SHP77 (cell line): ENCODE measurements at regions not wholly inside any gene's neighbourhood (a gene's known extent, or its start where the extent isn't known, plus 50 kb on each side); places are given as distances from the start of the nearest gene placed in this dataset.
A peak's percentile ranks its signal among the peaks of the same experiment; 100 is the strongest.

Experiments used
- DNase-seq, 2 experiments: peaks; one replicate each; lab custom pipeline; 2025; lab: John Stamatoyannopoulos, UW

DNA sequence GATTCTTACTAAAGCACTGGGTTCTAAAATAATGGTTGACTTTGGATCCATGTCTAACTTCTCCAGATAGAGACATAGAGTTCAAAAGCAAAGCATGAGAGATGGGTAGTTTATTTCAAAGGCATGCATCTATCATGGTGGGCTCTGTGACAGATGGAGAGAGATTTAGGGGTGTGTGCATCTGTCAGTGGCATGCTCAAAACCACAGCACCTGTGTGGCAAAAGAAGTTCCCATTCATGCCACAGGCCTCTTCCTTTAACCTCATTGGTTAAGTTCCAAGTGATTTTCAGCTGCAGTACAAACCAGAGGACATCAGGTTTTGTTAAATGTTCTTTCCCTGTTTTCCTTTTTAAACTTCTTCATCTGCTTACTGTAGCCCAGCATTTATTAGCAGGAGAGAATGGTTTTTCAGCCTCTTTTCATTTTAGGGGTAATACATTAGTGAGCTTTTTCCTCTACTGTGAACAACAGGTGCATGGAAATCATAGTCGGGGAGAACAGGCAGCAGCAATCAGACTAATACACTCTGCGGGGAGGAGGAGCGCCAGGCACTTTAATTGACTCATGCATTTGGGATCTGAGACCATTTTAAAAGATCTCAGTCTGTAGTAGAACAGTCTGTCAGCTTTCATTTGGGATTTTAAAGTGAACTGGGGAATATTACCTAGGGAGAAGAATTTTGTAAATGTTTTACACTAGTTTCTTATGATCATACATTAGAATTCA, 52.4 kb upstream of the UPP2 start:
- DNase-seq = no peak

- DNase-seq = no peak
Measured at GRCh38 chr2:158048327-158048726, 53.3 kb upstream of the UPP2 start.

GRCh38 chr2:158047156-158047611, 54.5 kb upstream of the UPP2 start:
- DNase-seq = no peak

DNA sequence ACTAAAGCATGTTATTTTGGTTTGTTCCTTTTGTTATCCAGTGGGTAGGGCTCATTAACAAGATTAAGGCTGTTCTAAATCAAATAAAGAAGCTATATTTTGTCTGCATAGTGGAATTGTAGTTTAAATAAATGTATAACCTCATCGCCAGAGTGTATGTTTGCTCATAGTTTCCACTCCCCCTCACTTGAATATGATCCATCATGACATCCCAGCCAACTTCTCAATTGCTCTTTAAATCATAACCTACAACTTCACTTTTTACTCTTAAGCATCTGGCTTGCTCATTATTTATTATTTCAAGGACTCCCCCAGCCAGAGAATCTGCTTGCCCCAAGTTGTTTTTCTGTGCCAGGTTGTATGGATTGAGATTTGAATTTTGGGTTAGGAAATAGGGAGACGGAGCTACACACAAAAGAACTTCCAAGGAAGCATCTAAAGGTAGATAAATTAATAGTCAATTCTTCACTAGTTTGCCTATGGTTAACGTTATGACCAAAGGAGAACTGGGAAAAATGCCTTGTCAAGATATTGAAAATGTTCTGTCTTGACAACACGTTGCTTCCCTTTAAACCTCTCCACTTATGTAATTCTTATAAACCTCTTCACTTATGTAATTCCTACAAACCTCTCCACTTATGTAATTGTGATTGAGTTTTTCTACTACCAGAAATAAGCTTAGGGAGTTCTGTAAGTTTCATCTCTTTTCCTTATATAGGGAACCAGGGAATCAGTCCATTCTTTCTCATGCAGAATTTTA, 55.4 kb upstream of the UPP2 start:
- DNase-seq = no peak

- DNase-seq = no peak
Measured at GRCh38 chr2:158045362-158045761, 56.3 kb upstream of the UPP2 start.

DNA sequence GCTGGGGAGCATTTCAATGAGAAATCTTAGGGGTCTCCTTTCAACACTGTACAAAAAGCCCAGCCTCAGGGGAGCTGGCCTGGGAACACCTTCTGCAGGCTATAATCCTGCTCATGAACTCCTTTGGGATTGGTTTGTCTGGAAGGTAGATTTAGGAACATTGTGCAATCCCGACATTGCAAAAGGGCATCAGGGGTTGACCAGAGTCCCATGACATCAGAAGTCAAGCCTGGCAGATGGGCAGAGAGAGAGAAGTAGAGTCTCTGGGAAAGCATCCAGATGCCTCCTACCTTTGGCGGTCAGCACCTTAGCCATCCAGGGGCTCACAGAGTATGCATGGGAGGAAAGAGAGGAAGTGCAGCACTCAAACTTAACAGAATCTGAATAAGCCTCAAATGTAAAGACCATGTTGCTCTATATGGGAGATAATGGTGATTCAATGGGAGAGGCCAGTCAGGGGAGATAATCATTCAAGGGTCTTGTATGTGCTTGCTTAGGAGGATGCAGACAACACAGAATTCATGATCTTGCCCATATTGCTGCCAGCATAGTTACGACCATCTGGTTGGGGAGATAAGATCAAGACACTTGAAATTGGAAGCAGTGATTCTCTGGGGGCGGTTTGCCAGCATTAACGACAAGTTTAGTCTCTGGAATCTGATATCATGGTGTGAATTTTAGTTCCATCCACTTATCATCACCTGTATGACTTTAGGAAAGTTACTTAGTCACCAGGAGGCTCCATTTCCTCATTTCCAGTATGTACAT, 58.3 kb upstream of the UPP2 start:
- DNase-seq = no peak

GRCh38 chr2:158042666-158043065, 59.0 kb upstream of the UPP2 start:
- no peak for DNase-seq

GRCh38 chr2:158042245-158042644, 59.4 kb upstream of the UPP2 start:
- DNase-seq = no peak

- no peak for DNase-seq
Measured at GRCh38 chr2:158041400-158041799, 60.3 kb upstream of the UPP2 start.

- DNase-seq = no peak
Measured at GRCh38 chr2:158038901-158039300, 62.8 kb upstream of the UPP2 start.

GRCh38 chr2:158034198-158034866, 67.3 kb upstream of the UPP2 start:
- DNase-seq = peak; percentile 30 to 34

DNA sequence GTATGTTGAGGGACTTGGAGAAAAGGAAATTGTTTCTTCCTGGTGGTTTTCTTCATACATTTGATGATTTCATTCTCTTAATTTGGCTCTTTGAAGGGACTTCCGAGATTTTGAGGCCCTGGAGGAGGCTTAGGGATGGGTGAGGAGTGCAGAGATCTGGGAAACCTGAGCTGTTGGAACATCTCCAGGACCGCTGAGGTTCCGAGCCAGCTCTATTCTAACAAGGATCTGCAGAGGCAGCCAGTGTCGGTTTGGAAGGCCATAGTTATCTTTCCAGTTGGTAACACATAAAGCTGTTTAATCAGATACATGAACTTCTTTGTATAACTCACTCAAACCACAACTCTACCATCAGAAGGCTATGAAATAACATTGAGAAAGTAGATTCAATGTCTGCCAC, 70.3 kb upstream of the UPP2 start:
- no peak for DNase-seq

DNA sequence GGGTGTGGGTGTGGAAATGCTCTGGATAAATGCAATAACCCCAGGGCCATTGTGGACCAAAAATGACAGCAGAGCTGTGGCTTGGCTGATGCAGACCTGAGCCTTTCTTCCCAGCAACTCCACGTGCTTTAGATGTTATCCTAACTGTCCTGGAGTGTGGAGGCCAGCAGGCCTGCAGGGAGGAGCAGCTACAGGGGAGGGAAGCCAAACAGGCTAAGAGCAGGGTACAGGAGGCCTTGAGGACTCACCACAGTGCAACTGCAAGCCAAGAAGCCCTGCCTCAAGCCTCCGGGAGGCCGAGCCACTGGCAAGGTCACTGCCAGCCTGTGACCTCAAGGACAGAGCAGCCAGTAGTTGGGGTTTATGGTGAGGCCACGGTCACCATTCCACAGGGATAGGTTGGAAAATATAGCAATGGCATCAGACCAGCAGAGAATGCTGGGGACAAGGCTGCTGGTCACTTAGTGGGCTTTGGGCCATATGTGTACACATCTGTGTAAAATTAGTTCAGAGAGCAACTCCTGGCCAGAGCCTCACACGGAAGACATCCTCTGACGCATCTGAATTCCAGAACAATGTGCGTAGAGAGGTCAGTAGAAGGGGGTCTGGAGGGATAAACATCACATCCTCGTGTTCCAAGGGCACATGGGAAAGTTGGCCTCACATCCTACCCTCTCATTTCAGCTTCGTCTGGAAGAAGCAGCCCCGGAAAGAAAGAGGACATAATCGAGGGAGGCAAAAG, 76.2 kb upstream of the UPP2 start:
- no peak for DNase-seq

- no peak for DNase-seq
Measured at GRCh38 chr2:158024288-158024898, 77.3 kb upstream of the UPP2 start.

DNA sequence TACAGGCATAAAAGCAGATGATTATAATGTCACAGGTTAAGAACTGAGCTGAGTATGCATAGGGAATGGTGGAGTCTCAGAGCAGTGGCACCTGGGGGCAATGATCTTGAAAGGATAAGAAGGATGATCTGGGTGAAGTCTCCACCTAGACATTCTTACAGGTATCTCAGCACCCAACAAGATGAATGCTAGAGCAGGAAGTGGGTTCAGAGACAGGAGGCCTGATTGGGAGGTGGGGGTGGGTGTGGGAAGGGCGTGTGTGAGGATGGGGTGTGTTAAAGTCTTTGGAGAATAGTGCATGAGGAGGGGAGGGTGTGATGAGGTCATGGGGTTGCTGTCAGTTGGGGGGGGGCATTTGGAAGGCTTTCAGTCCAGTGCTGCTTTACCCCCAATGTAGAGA, 78.8 kb upstream of the UPP2 start:
- no peak for DNase-seq

DNA sequence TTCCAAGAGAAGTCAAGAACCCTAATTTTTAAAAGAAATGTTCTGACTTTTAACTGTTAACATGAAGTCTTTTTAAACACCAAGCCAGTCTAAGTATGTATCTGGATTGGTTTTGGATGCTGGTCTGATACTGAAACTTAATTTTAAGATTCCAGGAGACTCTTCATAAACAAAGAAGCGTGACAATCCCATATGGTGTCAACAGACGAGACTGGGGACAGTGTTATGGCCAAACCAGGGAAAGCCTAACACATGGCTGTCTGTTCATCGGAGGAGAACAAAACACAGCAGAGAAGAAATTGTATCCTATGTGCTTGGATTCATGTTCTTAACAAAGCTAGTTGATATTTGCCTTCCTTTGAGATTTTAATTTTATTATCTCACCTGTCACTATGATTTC, 80.5 kb upstream of the UPP2 start:
- no peak for DNase-seq

- DNase-seq = no peak
Measured at GRCh38 chr2:158015428-158016076, 86.1 kb upstream of the UPP2 start.

DNA sequence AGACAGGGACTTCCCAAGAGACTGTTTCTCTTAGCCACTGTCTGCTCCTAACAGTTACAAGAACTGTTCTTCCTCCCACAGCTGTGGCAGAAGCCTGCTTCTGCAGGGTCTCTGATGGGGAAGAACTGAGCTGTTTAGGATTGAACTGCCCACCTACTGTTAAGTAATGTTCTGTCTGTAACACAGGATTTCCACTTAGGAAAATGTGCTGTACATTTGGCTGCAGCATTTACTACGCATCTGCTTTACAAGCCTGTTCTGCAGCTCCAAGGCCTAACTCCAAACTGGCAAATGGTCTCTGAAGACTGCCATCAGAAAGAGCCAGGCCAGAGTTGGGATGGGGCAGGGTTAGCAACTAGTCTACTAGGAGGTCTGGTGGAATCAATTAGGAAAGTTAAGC, 87.8 kb upstream of the UPP2 start:
- no peak for DNase-seq

DNA sequence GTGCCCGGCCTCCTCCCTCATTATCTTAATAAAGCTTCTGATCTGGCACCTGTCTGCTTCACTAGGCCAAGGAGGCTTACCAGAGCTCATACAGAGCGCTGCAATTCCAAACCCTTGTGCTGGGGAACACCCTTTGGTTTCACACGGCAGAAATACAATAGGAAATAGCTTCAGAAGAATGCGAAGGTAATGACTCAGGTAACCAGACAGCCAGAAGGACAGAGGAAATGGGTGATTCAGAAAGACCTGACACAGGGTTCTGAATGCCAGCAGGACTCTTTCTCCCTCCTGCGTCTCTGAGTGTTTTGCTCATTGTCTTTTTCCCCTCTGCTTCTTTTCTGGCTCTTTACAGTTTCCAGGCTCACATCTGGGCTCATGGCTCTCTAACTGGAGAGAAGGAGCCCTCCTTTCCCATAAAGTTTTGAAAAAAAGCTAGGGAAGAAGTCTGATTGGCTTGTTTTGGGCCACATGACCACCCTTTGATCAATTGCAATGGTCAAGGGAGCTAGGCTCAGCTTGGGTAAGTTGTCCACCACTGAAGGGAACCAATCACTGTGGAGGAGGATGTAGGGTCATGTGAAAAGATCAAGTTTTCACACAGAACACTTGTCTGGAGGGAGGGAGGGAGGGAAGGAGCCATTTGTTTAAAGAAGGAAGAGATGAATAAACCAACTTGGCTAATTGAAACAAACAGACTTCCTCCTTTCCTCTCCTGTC, 90.5 kb upstream of the UPP2 start:
- no peak for DNase-seq

DNA sequence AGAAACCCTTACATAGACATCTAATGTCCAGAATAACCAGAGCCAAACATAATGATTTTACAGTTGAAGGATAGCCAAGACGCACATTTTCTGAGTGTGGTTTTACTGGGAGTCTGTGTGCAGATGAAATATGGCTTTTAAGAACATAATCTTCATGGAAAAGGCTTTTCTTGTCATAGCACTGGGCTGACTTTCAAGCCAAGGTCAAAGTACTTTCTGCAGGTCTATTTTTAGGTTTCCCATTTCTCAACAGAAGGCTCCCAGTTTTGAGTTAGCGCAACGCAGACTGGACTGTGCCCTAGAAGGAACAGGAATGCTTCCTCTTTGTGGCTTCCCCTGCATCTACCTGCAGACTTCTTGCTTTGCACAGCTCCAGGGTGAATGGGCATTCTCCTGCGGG, 92.3 kb upstream of the UPP2 start:
- DNase-seq = no peak
